DMS53 (cell line): ENCODE measurements at regions not wholly inside any gene's neighbourhood (a gene's known extent, or its start where the extent isn't known, plus 50 kb on each side); places are given as distances from the start of the nearest gene placed in this dataset.
"Not testable (repeated sequence)": the region's sequence is repeated elsewhere in the genome, so short reads cannot be mapped to it uniquely, and the experiment has no call there.

Experiments
- DNase-seq: peaks from one replicate; lab custom pipeline; 2025; lab: John Stamatoyannopoulos, UW

GRCh38 chr18:14336017-14336416 lies 203.8 kb upstream of the ZNF519 start:
- not testable (repeated sequence) for DNase-seq

GRCh38 chr18:14321217-14321616 lies 189.0 kb upstream of the ZNF519 start:
- not testable (repeated sequence) for DNase-seq

- DNase-seq: not testable (repeated sequence)
Observed at GRCh38 chr18:14301255-14301654, 169.0 kb upstream of the ZNF519 start.

GRCh38 chr18:14295081-14295480 lies 162.8 kb upstream of the ZNF519 start:
- not testable (repeated sequence) for DNase-seq

- no peak for DNase-seq
Observed at GRCh38 chr18:14285053-14285452, 152.8 kb upstream of the ZNF519 start.

GRCh38 chr18:14275391-14275790 lies 143.2 kb upstream of the ZNF519 start:
- DNase-seq: not testable (repeated sequence)

- DNase-seq: not testable (repeated sequence)
Observed at GRCh38 chr18:14265637-14266410, 133.6 kb upstream of the ZNF519 start.

- not testable (repeated sequence) for DNase-seq
Observed at GRCh38 chr18:14262786-14263185, 130.6 kb upstream of the ZNF519 start.

GRCh38 chr18:14250084-14250677 lies 117.9 kb upstream of the ZNF519 start:
- not testable (repeated sequence) for DNase-seq

GRCh38 chr18:14239224-14239623 lies 107.0 kb upstream of the ZNF519 start:
- not testable (repeated sequence) for DNase-seq

GRCh38 chr18:14236356-14237048 lies 104.3 kb upstream of the ZNF519 start:
- not testable (repeated sequence) for DNase-seq

GRCh38 chr18:14225286-14225679 lies 93.0 kb upstream of the ZNF519 start:
- DNase-seq: not testable (repeated sequence)

- DNase-seq: not testable (repeated sequence)
Observed at GRCh38 chr18:14224551-14225285, 92.5 kb upstream of the ZNF519 start.

- not testable (repeated sequence) for DNase-seq
Observed at GRCh38 chr18:14223919-14224318, 91.7 kb upstream of the ZNF519 start.

GRCh38 chr18:14223231-14223822 lies 91.1 kb upstream of the ZNF519 start:
- not testable (repeated sequence) for DNase-seq

GRCh38 chr18:14222354-14223221 lies 90.4 kb upstream of the ZNF519 start:
- not testable (repeated sequence) for DNase-seq

- no peak for DNase-seq
Observed at GRCh38 chr18:14221689-14222088, 89.5 kb upstream of the ZNF519 start.

- DNase-seq: not testable (repeated sequence)
Observed at GRCh38 chr18:14215952-14216351, 83.7 kb upstream of the ZNF519 start.

- DNase-seq: not testable (repeated sequence)
Observed at GRCh38 chr18:14203424-14203823, 71.2 kb upstream of the ZNF519 start.

- not testable (repeated sequence) for DNase-seq
Observed at GRCh38 chr18:14190776-14191442, 58.7 kb upstream of the ZNF519 start.
